ENCODE measurements at regions not wholly inside any gene's neighbourhood (a gene's known extent, or its start where the extent isn't known, plus 50 kb on each side); places are given as distances from the start of the nearest gene placed in this dataset.

DNA sequence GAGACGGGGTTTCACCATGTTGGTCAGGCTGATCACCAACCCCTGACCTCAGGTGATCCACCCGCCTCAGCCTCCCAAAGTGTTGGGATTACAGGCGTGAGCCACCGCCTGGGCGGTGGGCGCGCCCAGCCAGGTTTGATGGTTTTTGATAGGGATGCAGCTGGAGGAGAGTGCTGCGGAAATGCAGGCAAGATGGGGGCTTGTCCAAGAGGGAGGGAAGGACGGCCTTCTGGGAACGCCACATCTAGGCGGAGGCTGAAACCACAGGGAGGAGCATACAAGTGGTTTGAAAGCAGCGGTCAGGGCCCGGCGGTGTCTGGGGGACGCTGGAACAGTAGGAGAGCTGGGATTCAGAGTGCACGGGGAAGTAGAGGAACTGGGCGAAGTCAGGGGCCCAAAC is 134.6 kb downstream of the VRK1 start:
- intact Hi-C loops (cut with DNase I): no loop called here
- ATAC-seq: no peak
- DNase-seq (ENCODE audit: low spot score): no peak

DNA sequence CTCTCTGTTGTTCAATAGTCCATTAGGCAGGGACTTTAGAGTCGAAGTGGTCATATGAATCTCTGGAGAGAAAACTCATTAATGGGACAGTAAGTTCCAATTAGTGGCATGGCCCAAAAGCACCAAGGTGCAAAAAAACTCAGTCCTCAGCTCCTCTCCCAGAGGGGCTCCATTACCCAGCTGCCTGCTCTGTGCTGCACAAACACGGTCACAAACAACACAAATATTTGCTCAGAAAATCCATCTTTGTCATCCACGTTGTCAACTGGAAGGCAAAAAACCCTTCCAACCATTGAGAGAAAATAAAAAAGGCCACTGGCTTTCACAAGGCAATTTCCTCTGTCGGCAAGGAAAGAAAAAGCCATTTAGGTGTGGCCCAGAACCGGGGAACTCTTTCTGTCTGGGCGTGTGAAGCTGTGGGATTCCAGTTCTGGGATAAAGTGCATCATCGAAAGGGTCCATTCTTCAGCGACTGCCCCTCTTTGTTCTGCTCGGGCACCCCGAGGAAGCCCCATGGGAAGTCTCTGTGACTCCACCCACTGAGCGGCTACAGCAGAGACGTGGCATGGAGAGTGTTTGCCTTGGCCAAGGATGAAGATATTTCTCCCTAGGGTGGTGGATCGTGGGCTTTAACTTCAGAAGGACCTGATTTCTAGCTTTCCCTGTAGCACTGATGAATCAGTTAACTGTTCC is 137.6 kb downstream of the VRK1 start:
- intact Hi-C loops (cut with DNase I): no loop called here
- no peak for ATAC-seq
- no peak for DNase-seq (ENCODE audit: low spot score)

DNA sequence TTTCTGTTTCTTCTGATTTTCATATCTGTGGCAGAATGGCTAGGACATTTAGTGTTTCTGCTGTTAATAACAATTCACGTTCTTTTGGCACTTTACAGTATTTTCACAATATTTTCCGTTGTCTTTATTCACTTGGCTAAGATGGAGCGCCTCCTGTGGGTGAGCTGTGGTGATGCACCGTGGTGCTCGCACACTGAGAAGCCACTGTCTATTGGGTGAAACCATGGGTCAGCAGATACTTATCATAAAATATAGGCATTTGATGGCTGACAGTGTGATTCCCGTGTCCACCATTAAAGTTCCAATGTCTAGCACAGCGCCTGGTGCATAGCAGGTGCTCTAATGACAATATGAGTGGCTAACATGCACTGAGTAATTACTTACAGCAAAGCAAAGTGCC is 141.8 kb downstream of the VRK1 start:
- ATAC-seq: no peak
- DNase-seq (ENCODE audit: low spot score): no peak
- intact Hi-C loops (cut with DNase I): no loop called here

DNA sequence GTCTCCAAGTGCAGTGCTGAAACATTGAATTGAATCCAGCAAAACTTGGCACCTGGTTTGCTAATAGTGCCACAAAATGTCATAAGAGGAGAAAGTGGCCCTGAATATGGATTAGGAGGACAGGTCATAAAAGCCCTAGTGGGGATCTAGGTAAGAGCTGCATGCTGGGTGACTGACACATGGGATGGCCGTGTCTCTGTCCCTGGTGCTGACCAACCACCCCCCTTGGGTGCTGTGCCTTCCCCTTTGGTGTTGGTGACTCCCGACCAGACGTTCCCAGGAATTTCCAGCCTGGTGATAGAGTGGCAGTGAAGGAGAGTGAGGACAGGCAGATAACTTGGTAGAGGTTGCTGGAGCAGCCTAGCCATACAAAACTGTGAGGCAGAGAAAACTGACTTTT is 142.8 kb downstream of the VRK1 start:
- DNase-seq (ENCODE audit: low spot score) (no peak), ATAC-seq (no peak)
- intact Hi-C loops (cut with DNase I): no loop called here

DNA sequence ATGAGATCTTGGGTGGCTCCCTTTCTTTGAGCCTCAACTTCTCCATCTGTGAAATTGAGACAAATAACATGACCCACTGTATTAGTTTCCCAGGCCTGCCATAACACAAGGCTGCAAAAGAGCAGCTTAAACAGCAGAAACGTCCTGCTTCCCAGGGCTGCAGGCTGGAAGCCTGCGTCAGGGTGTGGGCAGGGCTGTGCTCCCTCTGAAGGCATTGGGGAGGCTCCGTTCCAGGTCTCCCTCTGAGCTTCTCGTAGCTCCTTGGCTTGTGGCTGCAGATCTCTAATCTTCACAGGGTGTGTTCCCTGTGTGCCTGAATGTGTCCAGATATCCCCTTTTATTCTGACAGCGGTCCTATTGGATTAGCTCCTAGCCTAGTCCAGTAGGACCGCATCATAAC is 147.1 kb downstream of the VRK1 start:
- intact Hi-C loops (cut with DNase I): no loop called here
- DNase-seq (ENCODE audit: low spot score) (no peak), ATAC-seq (no peak)

DNA sequence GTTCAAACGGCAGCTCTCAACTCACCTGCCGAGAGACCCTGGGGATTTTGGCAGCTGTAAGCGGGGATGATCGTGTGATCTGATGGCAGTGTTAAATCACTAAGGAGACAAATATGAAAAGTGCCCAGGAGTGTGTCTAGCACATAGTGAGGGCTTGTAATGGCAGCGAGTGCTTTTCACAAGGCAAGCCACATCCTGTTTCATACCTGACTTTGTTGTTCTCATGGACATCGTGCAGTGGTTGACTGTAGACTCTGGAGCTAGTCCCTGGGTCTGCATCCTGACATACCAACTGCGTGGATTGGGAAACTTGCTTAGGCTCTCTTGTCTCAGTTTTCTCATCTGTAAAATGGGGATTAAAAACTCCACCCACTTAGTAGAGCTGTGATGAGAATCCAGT is 148.5 kb downstream of the VRK1 start:
- ATAC-seq (no peak), DNase-seq (ENCODE audit: low spot score) (no peak)
- intact Hi-C loops (cut with DNase I): no loop called here

DNA sequence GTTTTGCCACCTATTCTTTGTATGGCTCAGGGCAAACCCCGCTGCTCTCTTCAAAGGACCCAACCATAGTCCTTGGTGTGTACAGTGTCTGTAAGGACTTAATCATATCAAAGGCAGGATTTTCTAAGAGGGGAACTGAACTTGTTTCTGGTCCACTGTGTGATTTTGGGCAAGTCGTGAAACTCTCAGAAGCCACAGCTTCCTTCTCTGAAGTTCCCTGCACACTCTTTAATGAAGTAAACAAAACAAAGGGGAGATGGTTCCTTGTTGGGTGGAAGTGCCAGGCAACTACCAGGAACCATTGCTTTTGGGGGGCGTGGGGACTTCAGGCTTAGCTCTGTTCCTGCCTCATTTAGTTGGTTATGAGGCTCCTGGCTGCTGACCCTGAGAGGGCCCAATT is 152.4 kb downstream of the VRK1 start:
- intact Hi-C loops (cut with DNase I): no loop called here
- ATAC-seq (no peak), DNase-seq (ENCODE audit: low spot score) (no peak)

DNA sequence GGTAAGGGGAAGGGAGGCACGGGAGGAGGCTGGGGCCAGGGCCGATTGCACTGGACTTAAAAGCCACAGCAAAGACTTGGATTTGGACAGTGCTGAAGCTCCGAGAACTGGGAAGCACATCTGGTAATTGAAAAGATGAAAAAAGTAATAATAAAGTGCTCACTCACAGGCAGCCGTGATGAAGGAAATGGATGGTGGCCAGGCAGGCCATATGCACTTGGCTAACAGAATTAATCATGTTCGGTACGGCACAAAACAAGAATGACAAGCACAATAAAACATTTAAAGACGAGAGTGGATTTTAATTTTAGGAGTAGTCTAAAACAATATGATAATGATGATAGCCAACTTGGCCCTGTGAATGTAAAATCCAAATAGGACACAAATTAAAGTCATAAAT is 154.3 kb downstream of the VRK1 start:
- DNase-seq (ENCODE audit: low spot score) (no peak), ATAC-seq (no peak)
- intact Hi-C loops (cut with DNase I): no loop called here

DNA sequence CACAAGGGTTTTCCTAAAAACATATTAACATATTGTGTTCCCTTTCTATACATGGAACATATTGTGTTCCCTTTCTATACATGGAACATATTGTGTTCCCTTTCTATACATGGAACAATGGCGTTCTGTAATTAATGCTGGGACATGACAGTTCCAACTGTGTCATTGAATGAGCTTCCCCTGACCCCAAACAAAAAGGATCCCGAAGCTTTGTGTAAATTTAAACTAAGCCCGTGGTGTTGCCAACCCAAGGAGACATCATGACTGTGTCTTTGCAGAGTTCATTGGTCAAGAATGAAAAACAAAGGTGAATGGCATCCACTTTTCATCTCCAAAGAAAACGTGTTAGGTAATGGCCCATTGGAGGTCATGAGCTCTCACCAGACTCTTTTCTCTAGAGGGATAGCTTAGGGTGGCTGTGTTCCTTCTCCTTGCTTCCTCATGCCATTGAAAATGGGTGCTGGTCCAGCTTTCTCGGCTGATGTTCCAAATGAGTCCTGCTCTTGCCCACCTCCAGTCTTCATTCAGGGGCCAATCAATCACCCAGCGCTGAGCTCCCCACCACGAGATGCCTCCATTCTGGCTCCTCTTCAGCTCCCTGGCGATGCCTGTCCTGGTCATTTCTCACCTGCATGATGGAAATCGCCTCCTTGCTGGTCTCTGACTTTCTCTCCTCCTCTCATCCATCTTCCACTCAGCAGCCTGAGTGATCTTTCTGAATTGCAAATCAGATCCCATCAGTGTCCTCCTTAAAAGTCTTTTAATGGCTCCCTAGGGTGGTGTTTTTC is 156.1 kb downstream of the VRK1 start:
- intact Hi-C loops (cut with DNase I): no loop called here
- ATAC-seq (no peak), DNase-seq (ENCODE audit: low spot score) (no peak)

DNA sequence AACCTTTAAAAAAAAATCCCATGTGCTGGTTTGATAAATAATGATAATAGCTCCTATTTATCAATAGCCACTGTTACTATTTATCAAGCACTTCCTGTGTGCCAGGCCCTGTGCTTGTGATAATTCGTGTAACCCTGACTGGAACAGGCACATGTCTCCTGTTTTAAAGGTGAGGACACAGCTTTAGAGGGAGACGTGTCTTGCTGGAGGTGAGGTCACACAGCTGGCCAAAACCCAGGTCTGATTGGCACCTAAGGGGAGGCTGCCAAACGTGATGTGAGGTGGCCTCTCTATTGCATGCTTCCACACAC is 156.6 kb downstream of the VRK1 start:
- ATAC-seq: no peak
- intact Hi-C loops (cut with DNase I): no loop called here
- no peak for DNase-seq (ENCODE audit: low spot score)

DNA sequence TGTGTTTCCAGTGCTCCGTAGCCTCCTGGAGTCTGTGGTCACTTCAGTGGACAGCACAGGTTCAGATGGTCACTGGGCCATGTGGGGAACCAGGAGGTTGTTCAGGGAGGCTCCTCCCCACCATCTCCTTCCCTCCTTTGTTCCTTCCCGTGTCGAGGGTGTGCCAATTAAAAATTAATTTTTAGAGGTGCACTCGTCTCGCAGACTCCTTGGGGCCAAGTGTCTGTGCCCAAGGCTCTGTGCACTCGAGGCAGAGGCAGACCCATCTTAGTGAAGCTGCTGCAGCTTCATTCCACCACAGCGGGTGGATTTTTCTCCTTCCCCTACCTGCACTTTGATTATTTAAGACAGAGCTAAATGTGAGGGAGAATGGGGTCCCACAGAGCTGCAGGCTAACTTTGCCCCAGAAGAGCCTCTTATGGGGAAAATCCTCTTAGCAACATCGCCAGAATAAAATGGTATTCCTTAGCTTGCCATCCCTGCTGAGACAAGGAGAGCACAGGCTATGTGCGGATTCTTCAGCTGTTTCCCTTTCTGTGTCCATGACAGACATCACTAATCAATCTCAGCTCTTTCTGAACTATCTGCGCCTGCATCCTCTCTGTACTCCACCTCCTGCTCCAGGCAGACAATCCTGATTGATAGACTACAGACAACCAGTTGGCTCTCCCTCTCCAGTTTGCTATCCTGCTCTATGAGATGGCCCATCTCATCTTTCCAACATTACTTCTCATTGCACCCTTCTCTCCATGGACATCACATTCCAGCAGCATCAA is 159.5 kb downstream of the VRK1 start:
- DNase-seq (ENCODE audit: low spot score): no peak
- no peak for ATAC-seq
- intact Hi-C loops (cut with DNase I): no loop called here

DNA sequence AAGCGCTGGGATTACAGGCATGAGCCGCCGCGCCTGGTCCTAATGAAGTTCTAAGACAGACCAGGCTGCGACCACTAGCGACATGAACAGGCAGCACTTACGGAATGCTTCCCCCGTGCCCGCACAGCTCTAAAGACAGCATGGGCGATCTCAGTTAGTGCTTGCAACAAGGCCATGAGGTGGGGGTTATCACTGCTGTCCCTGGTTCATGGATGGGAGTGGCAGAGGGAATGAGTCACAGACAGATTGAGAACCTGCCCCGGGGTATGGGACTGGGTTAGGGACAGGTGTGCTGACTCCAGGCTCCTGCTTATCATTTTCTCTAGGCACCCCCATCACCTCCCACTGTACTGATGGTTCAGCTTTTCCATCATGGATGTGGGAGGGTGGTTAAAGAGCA is 160.9 kb downstream of the VRK1 start:
- no peak for ATAC-seq
- intact Hi-C loops (cut with DNase I): no loop called here
- no peak for DNase-seq (ENCODE audit: low spot score)

DNA sequence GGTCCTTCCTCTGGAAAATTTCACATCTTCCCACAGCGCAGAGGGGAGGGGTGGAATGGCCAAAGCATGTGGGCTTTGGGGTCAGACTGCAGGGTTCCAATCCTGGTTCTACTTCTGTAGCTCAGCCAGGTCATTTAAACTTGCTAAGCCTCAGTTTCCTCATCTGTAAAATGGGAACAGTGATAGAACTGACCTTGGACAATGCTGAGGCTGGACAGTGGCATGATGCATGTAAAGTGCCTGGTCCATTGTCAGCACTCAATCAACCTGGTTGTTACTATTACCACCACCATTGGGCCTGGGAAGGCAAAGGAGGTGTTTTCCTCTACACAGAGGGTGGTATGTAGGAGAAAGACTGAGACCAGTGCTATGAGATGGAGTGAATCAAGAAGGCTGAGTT is 162.8 kb downstream of the VRK1 start:
- DNase-seq (ENCODE audit: low spot score) (no peak), ATAC-seq (no peak)
- intact Hi-C loops (cut with DNase I): no loop called here

DNA sequence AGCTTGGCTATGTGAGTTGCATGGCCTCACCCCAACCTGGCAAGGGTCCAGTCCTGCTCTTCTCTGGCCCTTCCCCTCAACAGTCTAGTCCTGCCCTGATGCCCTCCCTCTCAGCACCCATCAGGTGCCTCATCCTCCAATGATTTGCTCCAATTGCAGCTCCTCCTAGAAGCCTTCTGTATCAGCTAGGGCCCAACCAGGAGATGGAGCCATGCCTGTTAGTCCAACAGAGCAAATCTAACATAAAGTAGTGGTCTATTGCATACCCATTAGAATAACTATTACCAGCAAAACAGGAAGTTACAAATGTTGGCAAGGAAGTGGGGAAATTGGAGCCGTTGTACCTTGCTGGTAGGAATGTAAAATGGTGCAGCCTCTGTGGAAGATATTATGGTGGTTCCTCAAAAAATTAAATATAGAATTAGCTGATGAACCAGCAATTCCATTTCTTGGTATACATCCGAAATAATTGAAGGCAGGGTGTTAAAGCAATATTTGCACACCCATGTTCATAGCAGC is 163.5 kb downstream of the VRK1 start:
- intact Hi-C loops (cut with DNase I): no loop called here
- DNase-seq (ENCODE audit: low spot score): no peak
- no peak for ATAC-seq

DNA sequence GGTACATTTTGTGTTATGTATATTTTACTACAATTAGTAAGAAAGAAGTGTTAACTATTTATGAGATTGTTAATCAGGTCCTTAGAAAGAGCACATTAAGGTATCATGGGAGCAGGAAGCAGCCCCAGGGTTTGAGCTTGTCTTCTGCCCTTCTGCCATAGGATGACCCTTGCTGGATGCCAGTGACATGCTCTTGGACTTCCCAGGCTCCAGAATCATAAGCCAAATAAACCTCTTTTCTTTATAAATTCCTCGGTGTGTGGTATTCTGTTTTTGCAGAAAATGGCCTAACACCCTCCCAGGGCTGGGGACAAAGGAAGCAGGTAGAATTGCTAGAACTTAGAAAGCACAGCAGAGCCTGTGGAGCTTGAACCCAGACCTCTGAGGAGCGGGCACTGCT is 164.7 kb downstream of the VRK1 start:
- ATAC-seq (no peak), DNase-seq (ENCODE audit: low spot score) (no peak)
- intact Hi-C loops (cut with DNase I): no loop called here

DNA sequence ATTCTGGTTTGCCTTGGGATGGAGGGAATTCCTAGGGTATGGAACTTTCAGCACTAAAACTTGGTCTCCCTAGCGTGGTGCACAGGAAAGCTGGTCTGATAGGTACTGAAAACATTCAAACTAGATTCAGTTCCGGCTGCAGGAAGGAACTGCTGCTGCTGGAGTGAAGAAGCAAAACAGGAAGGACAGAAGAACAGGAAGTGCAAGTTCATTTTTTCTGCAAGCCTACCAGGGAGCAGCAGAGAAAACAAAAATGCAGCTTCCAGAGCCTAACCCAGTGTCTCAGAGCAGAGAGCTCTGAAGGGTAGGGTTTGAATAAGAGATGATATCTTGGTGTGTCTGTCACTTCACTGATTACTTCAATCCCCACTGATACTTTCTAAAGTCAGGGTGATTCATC is 165.2 kb downstream of the VRK1 start:
- no peak for DNase-seq (ENCODE audit: low spot score)
- intact Hi-C loops (cut with DNase I): no loop called here
- no peak for ATAC-seq

DNA sequence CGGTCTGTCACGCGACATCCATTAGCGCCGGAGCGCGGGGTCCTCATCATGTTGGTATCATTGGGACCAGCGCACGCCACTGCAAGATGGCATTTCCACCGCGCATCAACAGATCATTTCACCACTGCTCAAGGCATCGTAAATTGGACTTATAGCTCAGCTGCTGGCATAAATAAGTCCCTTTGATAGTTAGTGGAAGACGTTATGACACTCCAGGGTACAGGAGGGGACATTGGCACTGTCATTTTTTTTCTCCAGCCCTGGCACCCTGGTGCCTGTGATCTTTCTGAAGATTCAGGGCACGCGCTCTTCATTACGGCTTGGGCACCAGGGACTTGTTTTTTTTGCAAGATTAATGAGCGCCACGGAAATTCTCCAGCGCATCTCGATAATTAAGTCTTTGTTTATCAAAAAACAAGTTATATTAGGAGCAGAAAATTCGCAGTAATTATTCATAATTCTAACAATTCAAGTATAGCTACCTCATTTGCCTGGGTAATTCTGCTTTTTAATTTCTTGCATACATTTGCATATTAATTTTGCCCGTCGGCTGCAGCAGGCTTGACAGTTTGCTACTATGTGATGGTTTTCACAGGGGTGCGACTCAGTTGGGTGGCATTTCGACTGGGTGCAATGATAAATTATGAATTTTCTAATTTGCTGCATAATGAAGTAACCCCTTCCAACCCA is 167.7 kb downstream of the VRK1 start:
- intact Hi-C loops (cut with DNase I): no loop called here
- ATAC-seq: no peak
- no peak for DNase-seq (ENCODE audit: low spot score)

DNA sequence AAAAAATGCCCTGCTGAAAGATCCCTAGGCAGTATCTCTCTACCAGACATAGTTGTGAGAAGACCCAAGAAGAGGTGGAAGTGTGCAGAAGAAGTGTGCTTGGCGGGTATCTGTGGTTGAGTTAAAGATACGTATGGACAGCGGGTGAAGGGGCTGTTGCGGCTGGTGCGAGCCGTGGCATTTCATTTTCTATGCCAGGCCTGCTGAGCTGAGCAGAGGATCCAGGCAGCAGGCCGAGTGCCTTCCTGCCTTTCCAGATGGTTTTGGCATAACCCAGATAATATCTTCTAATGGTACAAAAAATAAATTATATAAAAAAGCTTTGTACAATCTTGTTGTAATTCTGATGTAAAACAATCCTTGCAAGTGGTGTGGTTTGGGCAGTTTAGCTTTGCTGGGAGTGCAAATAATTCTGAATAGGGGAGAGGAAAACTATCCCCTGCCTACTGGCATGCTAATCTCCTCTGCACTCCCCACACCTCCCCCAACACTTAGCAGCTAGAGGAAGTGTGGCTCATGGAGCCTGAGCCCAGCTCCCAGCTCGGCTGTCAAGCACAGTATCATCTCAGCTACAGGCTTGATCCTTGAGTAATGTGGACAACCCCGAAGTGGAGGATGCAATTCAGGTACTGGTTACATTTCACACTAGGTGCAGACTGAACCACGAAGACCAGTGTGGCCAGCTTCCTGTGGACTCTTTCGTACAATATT is 168.9 kb downstream of the VRK1 start:
- intact Hi-C loops (cut with DNase I): no loop called here
- DNase-seq (ENCODE audit: low spot score): no peak
- ATAC-seq: no peak

DNA sequence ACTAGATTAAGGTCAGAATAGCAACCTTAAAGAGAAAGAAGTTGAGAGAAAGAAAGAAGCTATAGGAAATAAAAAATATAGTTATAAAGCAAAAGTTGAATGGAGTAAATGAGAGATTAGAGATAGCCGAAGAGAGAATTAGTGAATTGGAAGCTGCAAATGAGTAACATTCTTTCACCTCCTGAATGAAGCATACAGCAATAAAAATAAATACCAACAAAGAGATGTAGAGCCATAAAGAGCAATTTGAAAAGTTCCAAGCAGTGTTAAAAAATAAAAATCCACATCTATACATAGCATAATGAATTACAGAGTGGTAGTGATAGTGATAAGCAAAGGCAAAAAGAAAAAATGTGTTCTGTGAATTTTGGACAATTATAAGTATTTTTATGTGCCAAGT is 177.9 kb downstream of the VRK1 start:
- intact Hi-C loops (cut with DNase I): no loop called here
- ATAC-seq: no peak
- DNase-seq (ENCODE audit: low spot score): no peak
